CD14-positive monocyte (primary cell): ENCODE measurements at regions not wholly inside any gene's neighbourhood (a gene's known extent, or its start where the extent isn't known, plus 50 kb on each side); places are given as distances from the start of the nearest gene placed in this dataset.
A peak's percentile ranks its signal among the peaks of the same experiment; 100 is the strongest.

Experiments
- DNase-seq, 3 donors: peaks; one replicate each; pipeline ENCODE4 v3.0.0-alpha.2; 2011 to 2022
- H2AFZ ChIP-seq: 2 replicates; pipeline ENCODE4 v1.6.0; 2012; ENCODE audit warnings: mild to moderate bottlenecking, low read depth, low read length, inconsistent platforms; ENCODE audit not compliant: insufficient read depth, poor library complexity, severe bottlenecking
- H3K27ac ChIP-seq, 2 donors: 1 replicate in 1 of 2; 2 replicates in 1 of 2; pipeline ENCODE4 v1.5.1; 2012 to 2013; ENCODE audit warnings: low read length in 2 of 2, control low read depth in 1 of 2, inconsistent platforms in 1 of 2, low read depth in 1 of 2, mild to moderate bottlenecking in 1 of 2
- H3K27me3 ChIP-seq, 2 donors: one replicate each; pipeline versions ENCODE4 v1.6.0 to v1.6.1; 2011 to 2013; ENCODE audit warnings: low read length in 2 of 2; ENCODE audit not compliant: control insufficient read depth in 2 of 2, insufficient read depth in 2 of 2
- H3K36me3 ChIP-seq, 2 donors: replicated peaks in 1 of 2; 1 replicate in 1 of 2; 2 replicates in 1 of 2; pipeline versions ENCODE4 v1.5.1 to v1.6.1; 2012 to 2013; ENCODE audit warnings: low read length in 2 of 2, control low read depth in 1 of 2, inconsistent platforms in 1 of 2, mild to moderate bottlenecking in 1 of 2; ENCODE audit not compliant: insufficient read depth in 2 of 2, control insufficient read depth in 1 of 2
- H3K4me1 ChIP-seq, 2 donors: 1 replicate in 1 of 2; 2 replicates in 1 of 2; pipeline versions ENCODE4 v1.5.1 to v1.6.1; 2012 to 2013; ENCODE audit warnings: low read length in 2 of 2, control low read depth in 1 of 2, inconsistent platforms in 1 of 2, mild to moderate bottlenecking in 1 of 2, moderate library complexity in 1 of 2; ENCODE audit not compliant: insufficient read depth in 2 of 2, control insufficient read depth in 1 of 2
- H3K4me2 ChIP-seq: replicated peaks from 2 replicates; pipeline ENCODE3; 2012; ENCODE audit warnings: low read length, moderate library complexity, mild to moderate bottlenecking; ENCODE audit not compliant: poor library complexity, severe bottlenecking; ENCODE audit errors: extremely low read depth
- H3K4me3 ChIP-seq, 3 experiments: fragments of 200-600 bp in 1 of 3; sonication (generic) in 1 of 3; replicated peaks in 1 of 3; 1 replicate in 2 of 3; 2 replicates in 1 of 3; pipeline ENCODE4 v1.5.1; 2011 to 2013; ENCODE audit warnings: low read length in 3 of 3, mild to moderate bottlenecking in 3 of 3, control low read depth in 2 of 3, low read depth in 2 of 3, inconsistent platforms in 1 of 3, moderate library complexity in 1 of 3
- H3K79me2 ChIP-seq: 2 replicates; pipeline ENCODE4 v1.6.0; 2012; ENCODE audit warnings: mild to moderate bottlenecking, control low read depth, inconsistent platforms, low read length, moderate library complexity; ENCODE audit not compliant: insufficient read depth
- H3K9ac ChIP-seq: 2 replicates; pipeline ENCODE4 v1.6.0; 2017; ENCODE audit warnings: low read length, mild to moderate bottlenecking; ENCODE audit not compliant: insufficient read depth, poor library complexity, severe bottlenecking
- H3K9me3 ChIP-seq, 2 donors: replicated peaks in 1 of 2; 1 replicate in 1 of 2; 2 replicates in 1 of 2; pipeline versions ENCODE4 v1.5.1 to v1.6.1; 2012 to 2013; ENCODE audit warnings: low read length in 2 of 2, control low read depth in 1 of 2; ENCODE audit not compliant: control insufficient read depth in 1 of 2, insufficient read depth in 1 of 2
- H4K20me1 ChIP-seq: 2 replicates; pipeline ENCODE4 v1.6.0; 2012; ENCODE audit warnings: mild to moderate bottlenecking, low read length, control low read depth, moderate library complexity; ENCODE audit not compliant: insufficient read depth
- H3K27ac Mint-ChIP-seq, 7 donors: one replicate each; pipeline ENCODE4 v1.8.0; 2020; ENCODE audit warnings: mild to moderate bottlenecking in 7 of 7, mixed read lengths in 7 of 7, moderate library complexity in 6 of 7, inconsistent platforms in 2 of 7
- H3K27me3 Mint-ChIP-seq, 3 donors: one replicate each; pipeline ENCODE4 v1.8.0; 2021 to 2022; ENCODE audit warnings: low read depth in 3 of 3, mild to moderate bottlenecking in 3 of 3, mixed read lengths in 3 of 3, moderate library complexity in 3 of 3, inconsistent platforms in 1 of 3
- H3K36me3 Mint-ChIP-seq, 2 donors: one replicate each; pipeline ENCODE4 v1.8.0; 2020; ENCODE audit warnings: mixed read lengths in 2 of 2, inconsistent platforms in 1 of 2, mild to moderate bottlenecking in 1 of 2
- H3K4me1 Mint-ChIP-seq: one replicate; pipeline ENCODE4 v1.8.0; 2020; ENCODE audit warnings: mild to moderate bottlenecking, mixed read lengths
- H3K4me3 Mint-ChIP-seq, 2 donors: one replicate each; pipeline ENCODE4 v1.8.0; 2020; ENCODE audit warnings: mild to moderate bottlenecking in 2 of 2, mixed read lengths in 2 of 2, moderate library complexity in 1 of 2
- H3K9me3 Mint-ChIP-seq, 7 donors: one replicate each; pipeline ENCODE4 v1.8.0; 2020 to 2022; ENCODE audit warnings: mixed read lengths in 7 of 7, mild to moderate bottlenecking in 6 of 7, moderate library complexity in 6 of 7, inconsistent platforms in 2 of 7
- CTCF ChIP-seq: fragments of 200-600 bp; IDR thresholded peaks from one replicate; pipeline ENCODE4 v1.8.0; 2022; ENCODE audit warnings: antibody characterized with exemption, mild to moderate bottlenecking
- WGBS: methylation state at CpG from one replicate; pipeline ENCODE4 v1.1.5; 2013; ENCODE audit warnings: missing lambda C conversion rate; ENCODE audit not compliant: insufficient coverage; 5-methylcytosine and 5-hydroxymethylcytosine counted together
- intact Hi-C, 2 donors: fragments of 100-400 bp; cut with micrococcal nuclease; formaldehyde crosslinking; loops; one replicate each; pipeline versions ENCODE4 v1.15.0 to v1.15.1; 2023

- no peak for DNase-seq
- no peaks in the 10 kb centered on the region for H3K36me3 ChIP-seq
- H3K9me3 ChIP-seq, result peaks cover 19 to 21% of the 10 kb centered on the region in 2 donors
- H4K20me1 ChIP-seq, result no peaks in the 10 kb centered on the region
- peaks cover 30 to 37% of the 10 kb centered on the region in 2 donors for H3K4me1 ChIP-seq
- no peak overlapping the region for H3K9ac ChIP-seq
- H3K4me2 ChIP-seq, result peak overlapping the region; percentile 14
- no peaks in the 10 kb centered on the region for H3K27me3 ChIP-seq
- Mint-ChIP-seq H3K4me3 (no peak overlapping the region), H3K4me1 (peaks cover 52% of the 10 kb centered on the region), H3K27me3 (no peaks in the 10 kb centered on the region), H3K9me3 (peaks cover 17 to 43% (median 28%) of the 10 kb centered on the region in 7 donors), H3K36me3 (peaks cover 0 to 11% of the 10 kb centered on the region in 2 donors), H3K27ac (peak overlapping the region in 4 of 7 donors; percentile 5 to 70 (median 22))
- WGBS, result 39% methylated on average over 2 of the region's 3 CpGs
- no peak for TF ChIP-seq CTCF
- no peaks in the 10 kb centered on the region for H3K79me2 ChIP-seq
- intact Hi-C loops, result no loop called here
- peak overlapping the region in 1 of 3 experiments; percentile 28 for H3K4me3 ChIP-seq
- peak overlapping the region in 1 of 2 donors; percentile 10 for H3K27ac ChIP-seq
- H2AFZ ChIP-seq, result peak overlapping the region; percentile 32
Observed at GRCh38 chr2:175462246-175462645, 280.7 kb upstream of the ATP5MC3 start.

GRCh38 chr2:175461839-175462238, 280.3 kb upstream of the ATP5MC3 start:
- Histone ChIP-seq H3K9me3 (peaks cover 19% of the 10 kb centered on the region in 2 donors), H3K36me3 (no peaks in the 10 kb centered on the region), H3K4me2 (peak overlapping the region; percentile 14), H3K4me1 (peaks cover 30 to 37% of the 10 kb centered on the region in 2 donors), H3K27ac (peak overlapping the region in 1 of 2 donors; percentile 10), H2AFZ (peak overlapping the region; percentile 32), H3K4me3 (peak overlapping the region in 1 of 3 experiments; percentile 28), H3K9ac (no peak overlapping the region), H3K79me2 (no peaks in the 10 kb centered on the region), H4K20me1 (no peaks in the 10 kb centered on the region), H3K27me3 (no peaks in the 10 kb centered on the region)
- H3K4me1 Mint-ChIP-seq, result peaks cover 52% of the 10 kb centered on the region
- TF ChIP-seq CTCF, result no peak
- H3K9me3 Mint-ChIP-seq, result peaks cover 17 to 41% (median 28%) of the 10 kb centered on the region in 7 donors
- DNase-seq, result no peak
- WGBS, result no CpG with 5 or more reads among the region's 5 CpGs
- H3K4me3 Mint-ChIP-seq, result no peak overlapping the region
- no peaks in the 10 kb centered on the region for H3K27me3 Mint-ChIP-seq
- intact Hi-C loops, result no loop called here
- peaks cover 0 to 11% of the 10 kb centered on the region in 2 donors for H3K36me3 Mint-ChIP-seq
- H3K27ac Mint-ChIP-seq, result peak overlapping the region in 4 of 7 donors; percentile 5 to 70 (median 22)
